HG02678 (cell line): ENCODE measurements at regions not wholly inside any gene's neighbourhood (a gene's known extent, or its start where the extent isn't known, plus 50 kb on each side); places are given as distances from the start of the nearest gene placed in this dataset.

Experiments used
- ATAC-seq: cut with Tn5 transposase; IDR thresholded peaks from one replicate; pipeline ENCODE4 v1.9.1; 2021; ENCODE audit warnings: mild to moderate bottlenecking, moderate library complexity; ENCODE audit not compliant: unreplicated experiment

GRCh38 chr16:77652399-77652798 lies 69.9 kb upstream of the NUDT7 start:
- no peak for ATAC-seq

DNA sequence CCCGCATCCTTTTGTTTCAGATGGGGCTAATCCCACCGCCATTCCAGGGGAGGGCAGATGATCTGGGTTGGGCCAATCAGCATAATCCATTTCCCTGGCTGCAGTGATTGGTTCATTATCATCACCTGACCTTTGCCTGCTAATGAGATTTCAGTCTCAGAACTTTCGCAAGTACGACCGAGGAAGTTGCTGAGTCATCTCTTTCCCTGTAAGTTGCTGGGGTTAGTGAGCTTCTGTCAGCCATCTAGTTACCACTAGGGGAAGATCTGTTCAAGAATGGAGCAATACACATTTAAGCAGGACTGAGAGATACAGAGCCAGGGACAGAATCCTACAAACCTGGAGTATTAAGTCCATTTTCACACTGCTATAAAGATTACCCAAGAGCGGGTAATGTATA lies 65.3 kb upstream of the NUDT7 start:
- no peak for ATAC-seq

- no peak for ATAC-seq
Observed at GRCh38 chr16:77660311-77660710, 62.0 kb upstream of the NUDT7 start.

DNA sequence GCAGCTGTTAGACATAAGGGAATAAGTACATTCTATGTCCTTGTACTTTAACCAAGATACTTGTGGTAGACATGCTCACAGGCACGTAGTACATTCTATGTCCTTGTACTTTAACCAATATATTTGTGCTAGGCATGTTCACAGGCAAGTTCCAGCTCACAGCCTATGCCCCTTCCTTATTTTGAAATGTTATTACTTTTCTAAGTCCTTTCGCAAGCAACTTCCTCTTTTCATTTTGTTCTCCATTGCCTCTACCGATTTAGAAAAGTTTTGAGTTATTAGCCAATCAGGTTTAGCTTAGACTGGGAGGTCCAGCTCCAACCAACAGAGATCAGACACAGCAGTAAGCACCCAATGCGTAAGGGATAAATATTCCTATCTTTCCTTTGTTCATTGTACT lies 60.1 kb upstream of the NUDT7 start:
- no peak for ATAC-seq

DNA sequence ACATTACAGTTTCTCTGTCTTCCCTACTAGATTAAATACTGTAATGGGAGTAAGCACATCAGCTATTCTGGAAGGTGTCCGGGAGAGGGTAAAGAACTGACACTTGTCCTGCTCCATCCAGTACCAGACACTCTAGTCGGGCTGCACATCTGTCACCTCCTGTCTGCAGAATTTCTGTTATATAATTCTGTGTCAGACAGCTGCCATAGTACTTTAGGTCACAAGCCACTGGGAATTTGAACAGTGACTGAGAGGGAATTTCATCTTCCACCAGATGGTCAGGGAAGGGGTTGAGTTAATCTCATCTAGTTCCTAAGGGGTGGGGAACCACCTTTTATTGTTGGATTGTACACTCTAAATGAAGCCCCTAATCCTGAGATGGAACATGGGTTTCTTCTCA lies 58.6 kb upstream of the NUDT7 start:
- ATAC-seq: no peak

DNA sequence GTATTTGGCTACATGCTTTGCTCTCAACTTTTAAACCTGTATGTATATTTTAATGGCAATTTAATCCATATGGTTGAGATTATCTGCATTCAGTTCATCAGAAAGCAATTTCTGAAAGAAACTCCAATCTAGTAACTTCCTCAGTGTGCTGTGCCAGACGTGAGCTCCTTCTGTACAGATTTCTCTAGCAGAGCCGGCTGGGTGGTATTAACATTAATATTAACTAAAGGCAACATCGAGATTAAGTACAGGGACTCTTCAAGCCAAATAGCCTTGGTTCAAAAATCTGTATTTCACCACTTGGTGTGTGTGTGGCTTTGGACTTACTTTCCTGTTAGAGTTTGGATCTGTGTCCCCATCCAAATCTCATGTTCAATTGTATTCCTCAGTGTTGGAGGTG lies 55.5 kb upstream of the NUDT7 start:
- ATAC-seq: no peak

- no peak for ATAC-seq
Observed at GRCh38 chr16:77668201-77668600, 54.1 kb upstream of the NUDT7 start.

DNA sequence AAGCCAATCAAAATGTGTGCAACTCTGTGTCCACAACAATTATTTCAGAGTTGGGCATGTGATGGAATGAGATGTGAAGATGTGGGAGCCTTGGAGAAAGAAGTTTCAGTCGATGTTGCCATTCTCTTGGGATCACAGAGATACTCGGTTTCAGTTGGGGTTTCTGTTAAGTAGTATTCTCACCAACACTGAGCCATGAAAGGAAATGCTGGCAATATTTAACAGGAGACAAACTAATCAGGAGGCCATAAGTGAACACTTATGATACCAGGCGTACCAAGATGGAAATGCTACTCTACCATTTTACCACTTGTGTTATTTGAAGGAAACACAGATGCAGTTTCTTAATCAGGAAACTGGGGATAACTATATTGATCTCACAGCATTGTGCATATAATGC lies 53.3 kb upstream of the NUDT7 start:
- ATAC-seq: no peak
